ENCODE measurements at regions not wholly inside any gene's neighbourhood (a gene's known extent, or its start where the extent isn't known, plus 50 kb on each side); places are given as distances from the start of the nearest gene placed in this dataset.

DNA sequence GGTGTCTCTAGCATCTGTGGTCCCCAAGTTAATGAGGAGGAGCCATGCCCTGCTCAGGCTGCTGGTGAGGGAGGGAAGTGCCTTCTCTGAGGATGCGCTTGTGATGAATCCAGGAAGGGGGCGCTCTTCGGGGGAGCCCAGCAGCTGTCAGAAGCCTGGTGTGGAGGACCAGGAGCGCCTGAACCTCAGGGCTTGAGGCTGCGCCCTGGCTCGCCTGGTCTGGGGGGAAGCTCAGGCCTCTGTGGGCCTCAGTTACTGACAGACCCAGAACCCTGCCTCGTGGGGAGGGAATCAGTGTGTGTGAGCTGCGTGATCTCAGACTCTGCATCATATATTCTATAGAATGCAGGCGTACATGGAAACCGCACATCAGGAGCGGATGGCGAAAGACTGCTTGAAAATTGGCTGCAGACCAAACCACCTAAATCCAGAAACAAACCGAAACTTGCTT lies 126.1 kb downstream of the SEC14L1 start:
- DNase-seq (ENCODE audit: extremely low read depth in 1 of 11, low read depth in 9 of 11, low spot score in 4 of 11), result no peak

DNA sequence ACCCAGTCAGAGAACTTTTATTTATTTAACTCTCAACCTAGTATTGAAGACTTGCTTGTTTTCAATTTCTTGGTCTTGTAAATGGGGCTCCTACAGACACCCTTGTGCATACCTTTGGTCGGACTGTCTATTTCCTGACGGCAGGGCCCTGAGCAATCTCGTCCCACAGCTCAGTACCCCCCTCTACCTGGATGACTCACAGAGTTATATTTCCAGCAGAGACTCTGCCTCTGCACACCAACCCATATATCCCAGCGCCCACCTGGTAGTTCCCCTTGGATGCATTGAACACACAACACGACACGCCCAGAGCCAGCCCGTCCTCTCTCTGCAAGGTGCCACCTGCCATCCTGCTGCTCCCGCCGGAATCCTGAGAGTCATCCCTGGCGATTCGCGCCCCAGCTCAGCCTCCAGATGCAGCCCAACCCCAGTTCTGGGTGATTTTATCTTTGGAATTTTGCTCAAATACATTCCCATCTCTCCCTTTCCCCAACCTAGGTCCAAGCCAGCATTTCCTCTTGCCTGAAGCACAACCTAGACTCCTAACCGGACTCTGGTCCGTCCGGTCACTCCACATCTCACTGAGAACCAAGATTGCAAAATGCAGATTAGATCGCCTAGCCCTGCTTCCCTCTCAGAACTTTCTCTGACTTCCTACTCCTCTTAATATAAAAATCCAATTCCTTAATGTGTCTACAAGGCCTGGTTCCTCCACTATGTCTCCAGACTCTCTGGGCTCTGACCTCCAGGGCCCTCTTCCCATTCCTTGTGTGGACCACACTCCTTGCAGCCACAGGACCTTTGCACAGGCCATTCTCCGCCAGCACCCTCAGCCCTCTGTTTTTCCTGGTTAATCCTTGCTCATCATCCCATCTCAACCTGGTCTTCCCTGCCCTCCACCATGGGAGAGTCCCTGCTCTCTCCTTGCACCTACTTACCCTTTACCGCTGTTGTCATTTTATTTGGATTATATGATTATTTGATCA lies 129.2 kb downstream of the SEC14L1 start:
- no peak for DNase-seq (ENCODE audit: extremely low read depth in 1 of 11, low read depth in 9 of 11, low spot score in 4 of 11)

DNA sequence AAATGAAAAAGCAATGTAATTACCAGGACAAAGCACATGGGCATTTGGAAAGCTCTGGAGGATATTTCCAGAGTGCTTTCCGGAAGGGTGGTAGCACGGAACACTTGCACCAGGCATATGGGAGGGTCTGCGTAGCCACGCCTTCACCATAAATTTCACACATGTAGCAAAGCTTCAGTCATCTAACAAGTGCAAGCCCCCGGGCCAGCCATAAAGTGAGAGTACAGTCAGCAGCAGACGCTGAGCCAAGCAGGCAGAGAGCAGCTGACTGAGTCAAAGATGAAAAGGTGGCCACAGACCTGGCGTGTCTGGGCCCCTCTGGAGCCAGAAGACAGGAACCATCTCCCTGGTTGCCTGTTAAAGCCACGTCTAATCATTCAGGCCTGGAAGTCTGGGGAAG lies 130.6 kb downstream of the SEC14L1 start:
- DNase-seq (ENCODE audit: extremely low read depth in 1 of 11, low read depth in 9 of 11, low spot score in 4 of 11), result no peak

DNA sequence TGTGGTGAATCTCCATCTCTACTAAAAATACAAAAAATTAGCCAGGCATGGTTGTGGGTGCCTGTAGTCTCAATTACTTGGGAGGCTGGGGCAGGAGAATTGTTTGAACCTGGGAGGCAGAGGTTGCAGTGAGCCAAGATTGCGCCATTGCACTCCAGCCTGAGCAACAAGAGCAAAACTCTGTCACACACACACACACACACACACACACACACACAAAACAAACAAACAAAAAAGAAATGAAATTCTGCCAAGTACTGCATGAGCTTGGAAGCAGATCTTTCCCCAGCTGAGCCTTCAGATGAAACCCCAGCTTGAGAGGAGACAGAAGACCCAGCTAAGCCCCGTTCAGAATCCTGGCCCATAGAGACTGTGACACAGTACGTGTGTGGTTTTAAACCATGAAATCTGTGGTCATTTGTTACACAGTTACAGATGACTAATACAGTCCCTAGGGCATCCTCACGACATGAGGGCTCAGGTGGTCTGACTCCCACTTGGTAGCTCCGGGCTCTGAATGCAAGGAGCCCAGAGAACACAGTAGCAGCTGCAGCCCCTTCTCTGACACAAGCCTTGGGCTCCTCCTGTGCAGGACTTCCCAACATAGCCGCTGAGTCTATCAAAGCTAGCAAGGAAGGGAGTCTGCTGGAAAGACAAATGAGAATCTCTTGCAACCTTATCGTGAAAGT lies 132.8 kb downstream of the SEC14L1 start:
- no peak for DNase-seq (ENCODE audit: extremely low read depth in 1 of 11, low read depth in 9 of 11, low spot score in 4 of 11)

DNA sequence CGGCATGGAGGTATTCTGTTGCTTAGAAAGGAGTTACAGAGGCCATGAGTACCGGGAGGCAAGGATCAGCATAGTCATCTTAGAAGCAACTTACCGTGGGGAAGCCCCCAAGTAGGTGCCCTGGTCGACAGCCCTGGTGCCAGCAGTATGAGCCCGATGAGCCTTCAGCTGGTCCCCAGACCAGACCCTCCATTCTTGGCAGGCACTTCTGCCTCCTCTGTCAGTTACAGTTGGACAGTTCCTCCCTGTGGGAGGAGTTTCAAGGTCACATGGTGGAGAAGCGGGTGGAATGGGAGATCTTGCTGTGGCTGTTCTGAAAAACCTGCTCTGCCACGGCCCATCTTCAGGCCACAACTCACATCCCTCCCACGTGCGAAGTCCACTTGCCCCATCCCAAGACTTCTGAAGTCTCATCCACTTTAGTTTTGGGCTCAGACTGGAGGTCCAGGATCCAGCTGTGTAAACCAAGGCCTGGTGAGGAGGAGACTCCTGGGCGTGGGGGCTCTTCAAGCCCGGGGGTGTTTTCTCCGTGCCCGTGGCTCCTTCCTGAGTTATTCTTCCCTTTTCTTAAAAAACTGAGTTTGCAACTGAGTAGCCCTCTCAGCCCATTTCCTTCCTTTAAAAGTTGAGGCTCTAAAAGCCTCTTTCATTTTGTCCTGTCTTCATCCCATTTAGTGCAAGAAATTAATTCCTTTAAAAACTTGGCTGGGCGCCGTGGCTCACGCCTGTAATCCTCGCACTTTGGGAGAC lies 133.5 kb downstream of the SEC14L1 start:
- DNase-seq (ENCODE audit: extremely low read depth in 1 of 11, low read depth in 9 of 11, low spot score in 4 of 11), result no peak

DNA sequence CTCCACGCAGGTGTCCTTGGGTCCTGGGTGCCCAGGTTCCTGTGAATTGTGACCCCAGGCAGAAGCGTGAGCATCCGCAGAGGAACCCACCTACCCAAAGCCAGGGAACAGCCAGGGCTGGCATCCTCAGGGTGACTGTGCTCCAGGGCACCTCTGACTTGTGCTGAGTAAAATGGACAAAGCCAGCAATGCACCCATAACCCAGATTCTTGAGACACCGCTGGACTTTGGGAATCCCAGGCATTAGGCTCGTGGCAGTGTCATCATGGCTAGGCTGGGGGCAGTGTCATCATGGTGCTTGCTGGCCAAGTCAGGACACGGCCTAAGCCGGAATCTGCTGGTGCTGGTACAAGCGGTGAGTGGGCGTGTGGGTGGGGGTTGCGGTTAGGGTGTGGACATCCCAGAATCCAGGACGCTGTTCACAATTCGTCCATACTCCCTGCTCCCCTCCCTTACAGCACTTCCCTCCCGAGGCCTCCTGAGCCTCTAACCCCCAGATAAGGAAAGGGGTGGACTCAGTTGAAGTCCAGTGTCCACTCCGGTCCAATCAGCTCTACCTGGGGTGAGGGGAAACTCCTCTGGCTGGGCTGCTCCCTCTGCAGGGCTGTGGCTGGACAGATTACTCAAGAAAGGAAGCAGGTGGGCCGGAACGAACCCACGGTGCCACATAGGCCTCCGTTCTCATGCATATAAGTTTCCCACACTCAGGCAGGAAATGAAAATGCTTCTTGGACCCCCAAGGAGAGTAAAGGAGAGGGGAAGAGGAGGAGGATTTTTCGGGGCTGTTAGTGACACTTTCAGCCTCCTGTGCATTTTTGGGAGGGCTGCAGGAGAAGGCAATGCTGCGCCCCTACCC lies 138.9 kb downstream of the SEC14L1 start:
- DNase-seq (ENCODE audit: extremely low read depth in 1 of 11, low read depth in 9 of 11, low spot score in 4 of 11), result no peak

DNA sequence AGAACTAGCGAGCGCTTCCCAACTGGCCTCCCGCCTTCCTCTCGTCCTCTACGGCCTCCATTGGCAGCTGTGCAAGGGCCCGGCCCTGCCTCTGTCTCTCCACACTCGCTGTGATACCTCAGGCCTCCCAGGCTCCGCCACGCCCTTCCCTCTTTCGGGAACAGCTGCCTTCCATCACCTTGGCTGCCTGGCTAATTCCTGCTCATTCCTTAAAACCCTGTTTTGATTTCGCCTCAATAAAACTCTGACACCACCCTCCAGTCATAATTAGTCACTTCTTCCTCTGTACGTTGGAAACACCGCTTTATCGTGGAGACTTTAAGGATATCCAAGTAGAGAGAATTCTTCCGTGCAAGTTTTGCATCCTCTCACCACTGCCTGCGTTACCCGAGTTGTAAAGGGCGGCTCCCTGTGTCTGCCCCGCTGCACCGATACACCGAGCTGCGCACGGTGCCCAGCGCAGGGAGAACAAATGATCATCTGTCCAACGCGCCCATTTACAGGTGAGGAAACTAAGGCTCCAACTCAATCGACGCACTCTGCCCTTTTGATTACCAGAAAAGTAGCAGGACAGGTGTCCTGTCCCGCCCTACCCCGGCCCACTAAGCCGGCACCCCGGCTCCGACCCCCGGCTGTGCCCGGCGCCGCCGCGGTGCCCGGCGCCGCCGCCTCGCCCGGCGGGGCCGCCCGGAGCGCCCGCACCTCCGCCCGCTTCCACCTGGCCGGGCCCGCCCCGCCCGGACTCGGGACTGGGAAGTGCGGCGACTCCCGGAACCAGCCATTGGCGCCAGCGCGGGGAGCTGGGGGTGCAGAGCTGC lies 139.7 kb downstream of the SEC14L1 start:
- DNase-seq (ENCODE audit: extremely low read depth in 1 of 11, low read depth in 9 of 11, low spot score in 4 of 11), result no peak

DNA sequence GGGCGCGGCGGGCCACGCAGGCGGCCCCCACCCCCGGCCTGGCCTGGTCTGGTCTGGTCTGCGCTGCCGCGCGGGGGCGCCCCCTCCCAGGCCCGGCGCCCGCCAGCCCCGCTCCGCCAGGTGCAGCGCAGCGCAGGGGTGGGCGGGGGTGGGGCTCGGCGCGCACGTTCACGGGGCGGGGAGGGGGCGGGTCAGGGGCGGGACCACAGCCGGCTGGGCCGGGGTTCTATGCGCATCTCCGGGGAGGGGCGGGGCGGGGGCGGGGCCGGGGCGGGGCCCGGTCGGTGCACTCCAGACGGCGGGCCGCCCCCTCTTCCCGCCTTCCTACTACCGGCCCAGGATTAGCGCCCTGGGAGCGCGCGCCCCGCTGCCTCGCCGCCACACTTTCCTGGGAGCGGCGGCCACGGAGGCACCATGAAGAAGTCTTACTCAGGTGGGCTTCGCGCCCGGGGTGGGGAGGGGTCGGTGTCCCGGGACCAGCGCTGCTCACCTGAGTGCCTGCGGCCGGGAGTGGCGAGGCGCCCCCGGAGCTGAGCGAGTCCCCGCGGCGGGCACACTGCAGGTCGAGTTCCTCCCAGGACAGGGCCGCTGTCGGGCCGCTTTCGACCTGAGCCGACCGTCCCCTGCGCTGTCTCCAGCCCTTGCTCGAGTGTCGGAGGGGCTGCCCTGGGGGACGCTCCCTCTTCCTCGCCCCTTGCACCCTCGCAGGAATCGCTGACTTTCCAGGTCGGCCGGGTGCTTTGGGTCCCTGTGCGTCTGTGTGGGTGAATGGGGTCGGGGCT lies 140.5 kb downstream of the SEC14L1 start:
- peak in 2 of 11 donors; percentile 47 to 49 for DNase-seq (ENCODE audit: extremely low read depth in 1 of 11, low read depth in 9 of 11, low spot score in 4 of 11)

DNA sequence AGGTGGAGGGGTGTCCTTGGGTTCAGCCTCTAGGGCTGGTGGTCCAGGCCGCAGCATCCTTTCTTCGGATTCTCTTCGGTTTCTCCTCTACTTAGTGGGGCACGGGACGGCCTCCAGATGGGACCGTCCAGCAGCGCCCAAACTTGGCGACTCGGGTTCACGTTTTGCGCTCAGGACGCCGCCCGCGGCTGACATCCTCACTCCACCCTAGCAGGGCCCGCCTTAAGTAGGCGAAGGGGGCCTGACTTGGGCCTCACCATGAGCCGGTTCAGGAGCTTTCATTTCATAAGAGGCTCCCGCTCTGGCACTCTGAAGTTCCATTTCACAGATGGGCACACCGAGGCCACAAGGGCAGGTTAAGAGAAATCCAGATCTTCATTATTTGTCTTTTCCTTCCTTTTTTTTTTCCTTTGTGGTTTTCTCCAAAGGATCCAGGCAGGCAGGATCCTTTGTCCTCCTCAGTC lies 141.2 kb downstream of the SEC14L1 start:
- DNase-seq (ENCODE audit: extremely low read depth in 1 of 11, low read depth in 9 of 11, low spot score in 4 of 11), result no peak

DNA sequence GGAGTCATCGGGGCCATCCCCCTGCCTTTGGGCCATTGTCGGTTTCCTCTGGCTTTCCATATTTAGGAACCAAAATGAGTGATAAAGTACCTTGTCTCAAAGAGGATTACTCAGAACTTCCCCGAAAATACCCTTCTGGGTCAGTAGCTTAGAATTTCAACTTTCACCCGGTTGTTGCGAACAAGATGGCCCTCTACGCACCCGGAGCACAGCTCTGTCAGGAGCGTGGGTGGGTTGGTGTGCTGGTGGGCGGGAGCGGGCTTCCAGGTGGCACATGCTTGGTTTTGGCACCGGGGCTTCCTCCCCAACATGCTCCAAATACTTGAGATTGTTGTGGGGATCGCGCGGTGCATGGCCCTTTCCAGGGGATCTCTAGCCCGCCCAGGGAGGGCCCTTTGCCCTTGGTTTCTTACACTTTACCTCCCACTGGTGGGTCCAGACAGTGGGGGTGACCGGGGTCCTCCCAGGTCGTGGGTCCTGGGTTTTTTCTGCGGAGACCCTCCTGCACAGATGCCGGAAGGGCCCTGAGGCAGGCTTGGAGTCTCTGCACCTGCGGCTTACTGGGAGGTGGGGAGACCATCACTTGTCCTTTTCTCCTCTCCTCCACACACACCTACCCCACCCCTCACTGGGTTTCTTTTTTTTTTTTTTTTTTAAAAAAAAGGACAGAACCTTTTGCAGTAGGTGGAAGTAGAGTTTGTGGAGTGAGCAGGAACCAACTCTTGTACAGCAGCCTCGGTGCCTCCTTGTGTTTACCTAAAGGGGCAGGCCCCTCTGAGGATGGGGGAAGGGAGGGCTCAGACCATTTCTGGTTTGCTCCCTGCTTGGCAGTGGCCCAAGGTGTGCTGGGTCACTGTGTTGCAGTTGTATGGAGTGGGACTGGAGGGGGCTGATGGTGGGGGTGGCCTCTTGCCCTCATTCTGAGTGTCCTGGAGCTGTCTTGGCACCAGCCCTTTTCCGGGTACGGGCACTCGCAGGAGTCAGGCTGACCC lies 142.1 kb downstream of the SEC14L1 start:
- no peak for DNase-seq (ENCODE audit: extremely low read depth in 1 of 11, low read depth in 9 of 11, low spot score in 4 of 11)

DNA sequence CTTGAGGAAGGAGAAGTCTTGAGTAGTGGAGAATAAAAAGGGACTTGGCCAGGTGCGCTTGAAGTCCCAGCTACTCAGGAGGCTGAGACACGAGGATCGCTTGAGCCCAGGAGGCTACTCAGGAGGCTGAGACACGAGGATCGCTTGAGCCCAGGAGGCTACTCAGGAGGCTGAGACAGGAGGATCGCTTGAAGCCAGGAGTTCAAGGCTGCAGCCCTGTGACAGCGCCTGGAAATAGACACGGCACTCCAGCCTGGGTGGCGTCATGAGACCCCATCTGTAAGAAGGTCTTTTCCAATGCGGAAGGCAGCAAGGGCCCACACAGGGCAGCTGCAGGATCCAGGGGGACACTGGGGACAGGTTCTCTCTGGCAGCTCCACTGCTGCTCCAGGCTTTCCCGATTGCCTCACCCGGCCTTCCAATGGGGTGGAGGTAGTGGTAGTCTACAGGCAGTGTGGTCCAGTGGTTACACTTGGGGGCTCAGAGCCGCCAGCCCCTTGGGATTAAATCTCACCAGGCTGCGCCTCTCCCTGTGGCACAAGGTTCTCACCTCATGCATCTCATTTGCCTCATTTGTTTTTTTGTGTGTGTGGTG lies 143.4 kb downstream of the SEC14L1 start:
- DNase-seq (ENCODE audit: extremely low read depth in 1 of 11, low read depth in 9 of 11, low spot score in 4 of 11), result no peak

DNA sequence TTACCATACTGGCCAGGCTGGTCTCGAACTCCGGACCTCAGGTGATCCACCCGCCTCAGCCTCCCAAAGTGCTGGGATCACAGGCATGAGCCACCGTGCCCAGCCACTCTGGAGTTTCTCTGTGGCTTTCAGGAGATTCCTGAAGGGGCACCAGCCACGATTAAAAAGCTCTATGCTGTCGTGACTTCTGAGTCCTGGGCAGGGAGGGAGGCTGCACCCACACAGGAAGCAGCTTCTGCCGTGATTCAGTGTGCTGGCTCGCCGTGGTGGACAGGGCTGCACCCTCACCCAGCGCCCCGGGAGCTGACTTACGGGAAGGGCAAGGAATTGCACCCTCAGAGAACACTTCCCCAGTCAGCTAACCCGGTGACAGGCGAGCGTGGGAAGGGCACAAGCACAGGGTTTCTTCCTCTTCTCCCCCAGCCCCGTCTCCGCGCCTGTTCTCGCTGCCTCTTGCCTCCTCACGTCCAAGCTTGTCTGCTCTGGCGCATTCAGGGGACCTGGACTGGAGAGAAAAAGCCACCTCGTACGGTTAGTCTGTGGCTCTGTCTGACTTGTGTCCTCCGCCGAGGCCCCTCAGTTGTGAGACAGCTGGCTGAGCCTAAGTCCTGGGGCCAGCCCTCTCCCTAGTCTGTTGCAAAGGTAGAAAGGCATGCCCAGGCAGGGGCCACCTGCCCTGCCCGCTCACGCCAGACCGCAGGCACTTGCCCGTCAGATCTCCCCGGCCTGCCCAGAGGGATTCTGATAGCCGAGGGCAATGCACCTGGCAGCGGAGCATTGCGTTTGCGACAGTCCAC lies 145.0 kb downstream of the SEC14L1 start:
- DNase-seq (ENCODE audit: extremely low read depth in 1 of 11, low read depth in 9 of 11, low spot score in 4 of 11), result no peak

DNA sequence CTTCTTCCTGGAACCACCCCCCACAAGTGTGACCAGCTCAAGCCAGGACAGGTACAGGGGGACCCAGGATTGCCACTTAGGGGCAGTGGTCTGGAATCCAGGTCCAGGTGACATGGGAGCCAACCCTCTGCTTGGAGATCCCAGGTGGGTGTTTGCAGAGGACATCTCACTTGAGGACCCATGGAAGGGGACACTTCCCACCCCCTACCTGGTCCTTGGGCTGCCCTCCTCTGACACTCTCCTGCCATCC lies 145.5 kb downstream of the SEC14L1 start:
- DNase-seq (ENCODE audit: extremely low read depth in 1 of 11, low read depth in 9 of 11, low spot score in 4 of 11), result no peak

DNA sequence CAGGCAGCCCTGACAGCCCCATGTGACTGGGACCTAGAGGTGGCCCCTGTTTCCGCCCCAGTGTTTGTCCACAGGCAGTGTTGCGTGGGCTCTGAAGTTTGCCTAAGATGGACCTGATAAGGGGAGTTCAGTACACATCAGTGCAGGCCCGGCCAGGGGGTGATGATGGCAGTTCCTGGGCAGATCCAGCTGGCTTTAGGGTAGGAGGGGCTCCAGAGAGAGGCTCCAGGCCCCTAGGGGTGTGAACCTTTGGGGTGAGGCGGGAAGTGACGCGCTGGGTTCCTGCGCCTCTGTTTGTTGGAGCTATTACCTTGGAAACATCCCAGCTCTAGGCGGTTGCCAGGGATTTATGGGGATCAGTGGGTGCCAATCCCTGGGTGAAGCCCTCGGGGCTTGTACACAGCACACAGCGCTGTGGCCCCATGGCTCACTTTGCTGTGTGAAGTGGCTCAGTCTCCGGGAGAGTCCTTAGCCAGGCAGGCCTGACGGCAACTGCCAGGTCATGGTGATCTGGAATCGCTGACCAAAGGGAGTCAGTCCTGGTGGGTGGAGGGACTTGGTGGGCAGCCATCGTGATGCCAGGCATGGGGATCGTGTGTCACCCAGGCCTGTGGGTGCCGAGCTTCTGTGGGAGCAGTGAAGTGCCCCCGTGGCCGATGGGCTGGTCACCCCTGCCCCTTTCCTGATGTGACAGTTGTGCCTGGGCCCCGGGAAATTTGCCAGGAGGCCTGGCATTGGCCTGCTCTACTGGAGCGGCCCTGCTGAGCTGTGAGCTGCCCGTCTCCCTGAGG lies 146.1 kb downstream of the SEC14L1 start:
- DNase-seq (ENCODE audit: extremely low read depth in 1 of 11, low read depth in 9 of 11, low spot score in 4 of 11), result peak in 2 of 11 donors; percentile 67 to 68

Data from renal cortex interstitium (tissue), 11 donors.